Spleen (tissue), 11 donors: ENCODE measurements at regions not wholly inside any gene's neighbourhood (a gene's known extent, or its start where the extent isn't known, plus 50 kb on each side); places are given as distances from the start of the nearest gene placed in this dataset.

Experiments used
- DNase-seq: peaks from one replicate; pipeline ENCODE4 v3.0.0-alpha.2; 2020
- H3K27ac ChIP-seq, 8 donors: fragments of 200-600 bp; sonication (generic) in 7 of 8; 1 replicate in 4 of 8; 2 replicates in 4 of 8; pipeline versions ENCODE4 v1.5.0 to v1.8.0; 2016 to 2021; ENCODE audit warnings: inconsistent platforms in 4 of 8, mild to moderate bottlenecking in 4 of 8, moderate library complexity in 1 of 8
- H3K27me3 ChIP-seq, 7 donors: fragments of 200-600 bp; sonication (generic) in 6 of 7; replicated peaks in 1 of 7; 1 replicate in 4 of 7; 2 replicates in 3 of 7; pipeline versions ENCODE4 v1.5.0 to v1.8.0; 2016 to 2021; ENCODE audit warnings: inconsistent platforms in 3 of 7, mild to moderate bottlenecking in 1 of 7
- H3K36me3 ChIP-seq, 6 donors: fragments of 200-600 bp; sonication (generic) in 5 of 6; 1 replicate in 4 of 6; 2 replicates in 2 of 6; pipeline versions ENCODE4 v1.5.0 to v1.8.0; 2016 to 2021; ENCODE audit warnings: inconsistent platforms in 2 of 6
- H3K4me1 ChIP-seq, 6 donors: fragments of 200-600 bp; sonication (generic) in 5 of 6; 1 replicate in 3 of 6; 2 replicates in 3 of 6; pipeline versions ENCODE4 v1.5.0 to v1.8.0; 2016 to 2021; ENCODE audit warnings: inconsistent platforms in 3 of 6
- H3K4me3 ChIP-seq, 8 donors: fragments of 200-600 bp; sonication (generic) in 7 of 8; 1 replicate in 4 of 8; 2 replicates in 4 of 8; pipeline versions ENCODE4 v1.5.0 to v1.8.0; 2016 to 2021; ENCODE audit warnings: inconsistent platforms in 4 of 8, mild to moderate bottlenecking in 4 of 8, moderate library complexity in 2 of 8
- H3K9me3 ChIP-seq, 8 donors: fragments of 200-600 bp; sonication (generic) in 7 of 8; 1 replicate in 4 of 8; 2 replicates in 4 of 8; pipeline versions ENCODE4 v1.5.0 to v1.8.0; 2016 to 2021; ENCODE audit warnings: inconsistent platforms in 4 of 8
- POLR2A ChIP-seq, 3 donors: fragments of 450-650 bp; IDR thresholded peaks; one replicate each; pipeline ENCODE4 v1.5.1; 2017; ENCODE audit warnings: antibody characterized with exemption in 3 of 3, mild to moderate bottlenecking in 1 of 3
- POLR2AphosphoS5 ChIP-seq, 3 donors: sonication (generic); formaldehyde crosslinking; IDR thresholded peaks; one replicate each; pipeline ENCODE4 v1.5.1; 2017; ENCODE audit warnings: antibody characterized with exemption in 3 of 3
- WGBS, 5 donors: extraction: QIAGEN DNeasy Blood & Tissue Kit in 3 of 5; methylation state at CpG; one replicate each; pipeline versions ENCODE4 v1.1.5 to v1.1.7; 2013 to 2018; 5-methylcytosine and 5-hydroxymethylcytosine counted together
- intact Hi-C: fragments of 100-400 bp; cut with DNase I; formaldehyde crosslinking; loops from one replicate; pipeline ENCODE4 v1.15.0; 2023; ENCODE audit warnings: low total_unique reads
- TF ChIP-seq, protein P1 (sequence below), 11 experiments: fragments of 200-600 bp in 7 of 11; fragments of 450-650 bp in 4 of 11; sonication (generic) in 4 of 11; IDR thresholded peaks in 8 of 11; conservative IDR thresholded peaks in 3 of 11; 1 replicate in 7 of 11; 2 replicates in 4 of 11; pipeline versions ENCODE4 v1.4.0 to v1.8.0; 2016 to 2021; ENCODE audit warnings: antibody characterized with exemption in 11 of 11, inconsistent platforms in 4 of 11, mild to moderate bottlenecking in 1 of 11
- donor health status: healthy with polysubstance abuse.
- donor health status: DM: no; HTN: no; CAD: no; lungs with moderate emphysema.
- donor health status: DM: no; HTN: no; CAD: no.
- donor health status: Bipolar disorder and iron deficiency.
- donor health status: healthy.
- donor health status: DM: no; HTN: no; CAD: no.
- donor health status: DM: yes; HTN: yes; CAD: no.

DNA sequence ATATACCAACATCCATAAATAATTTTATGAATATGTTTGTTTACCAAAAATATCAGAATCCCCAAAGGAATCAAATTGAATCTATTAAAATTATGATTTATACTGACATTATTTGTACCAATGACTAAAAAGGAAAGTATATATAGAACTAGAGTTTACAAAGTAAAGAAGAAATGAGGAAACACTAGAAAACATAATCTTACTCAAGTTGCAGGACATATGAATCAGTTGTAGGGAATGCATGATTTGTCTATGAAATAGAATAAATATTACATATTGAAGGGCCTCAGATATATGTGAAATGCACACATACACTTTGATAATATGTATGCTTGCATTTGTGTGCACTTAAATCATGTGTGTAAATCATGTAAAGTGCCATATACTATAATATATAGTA is 1466.4 kb downstream of the EFNB2 start:
- Histone ChIP-seq H3K27ac (no peak overlapping the region), H3K9me3 (peaks cover 0 to 2% (median 0%) of the 10 kb centered on the region in 8 donors), H3K27me3 (no peaks in the 10 kb centered on the region), H3K36me3 (no peaks in the 10 kb centered on the region), H3K4me3 (no peak overlapping the region), H3K4me1 (no peaks in the 10 kb centered on the region)
- no peak for TF ChIP-seq POLR2A (IDR thresholded peaks at IDR 0.05)
- no peak for TF ChIP-seq POLR2AphosphoS5 (IDR thresholded peaks at IDR 0.05)
- TF ChIP-seq, protein P1, sequence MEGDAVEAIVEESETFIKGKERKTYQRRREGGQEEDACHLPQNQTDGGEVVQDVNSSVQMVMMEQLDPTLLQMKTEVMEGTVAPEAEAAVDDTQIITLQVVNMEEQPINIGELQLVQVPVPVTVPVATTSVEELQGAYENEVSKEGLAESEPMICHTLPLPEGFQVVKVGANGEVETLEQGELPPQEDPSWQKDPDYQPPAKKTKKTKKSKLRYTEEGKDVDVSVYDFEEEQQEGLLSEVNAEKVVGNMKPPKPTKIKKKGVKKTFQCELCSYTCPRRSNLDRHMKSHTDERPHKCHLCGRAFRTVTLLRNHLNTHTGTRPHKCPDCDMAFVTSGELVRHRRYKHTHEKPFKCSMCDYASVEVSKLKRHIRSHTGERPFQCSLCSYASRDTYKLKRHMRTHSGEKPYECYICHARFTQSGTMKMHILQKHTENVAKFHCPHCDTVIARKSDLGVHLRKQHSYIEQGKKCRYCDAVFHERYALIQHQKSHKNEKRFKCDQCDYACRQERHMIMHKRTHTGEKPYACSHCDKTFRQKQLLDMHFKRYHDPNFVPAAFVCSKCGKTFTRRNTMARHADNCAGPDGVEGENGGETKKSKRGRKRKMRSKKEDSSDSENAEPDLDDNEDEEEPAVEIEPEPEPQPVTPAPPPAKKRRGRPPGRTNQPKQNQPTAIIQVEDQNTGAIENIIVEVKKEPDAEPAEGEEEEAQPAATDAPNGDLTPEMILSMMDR (IDR thresholded peaks at IDR 0.05 in 8 of 11, conservative IDR thresholded peaks at IDR 0.05 in 3 of 11): no peak
- intact Hi-C loops: no loop called here
- no peak for DNase-seq

DNA sequence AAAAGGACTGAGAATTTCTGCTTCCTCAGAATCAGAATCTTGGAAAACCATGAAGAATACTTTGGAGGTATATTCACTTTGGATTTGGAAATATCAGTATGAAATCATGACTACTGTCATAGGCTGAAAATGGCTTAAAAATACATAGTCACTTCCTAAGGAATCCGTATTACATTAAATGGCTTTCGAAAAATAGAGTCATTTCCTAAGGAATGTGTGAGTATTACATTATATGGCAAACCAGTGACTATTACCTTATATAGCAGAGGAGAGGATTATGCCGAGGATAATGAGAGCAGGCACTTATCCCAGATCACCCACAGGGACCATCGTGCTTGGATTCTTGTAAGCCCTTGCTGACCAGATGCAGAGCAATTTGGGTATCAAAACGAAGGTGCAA is 1471.8 kb downstream of the EFNB2 start:
- no peaks in the 10 kb centered on the region for H3K27me3 ChIP-seq
- H3K9me3 ChIP-seq: peaks cover 0 to 11% (median 0%) of the 10 kb centered on the region in 8 donors
- H3K4me3 ChIP-seq: no peak overlapping the region
- WGBS, 5 donors: 84 to 93% (median 90%) methylated on average over 5 of the region's 5 CpGs
- no peak overlapping the region for H3K27ac ChIP-seq
- TF ChIP-seq, protein P1 (IDR thresholded peaks at IDR 0.05 in 8 of 11, conservative IDR thresholded peaks at IDR 0.05 in 3 of 11): no peak
- no peak for TF ChIP-seq POLR2A (IDR thresholded peaks at IDR 0.05)
- TF ChIP-seq POLR2AphosphoS5 (IDR thresholded peaks at IDR 0.05): no peak
- DNase-seq: no peak
- no peaks in the 10 kb centered on the region for H3K36me3 ChIP-seq
- no peaks in the 10 kb centered on the region for H3K4me1 ChIP-seq
- intact Hi-C loops: no loop called here

DNA sequence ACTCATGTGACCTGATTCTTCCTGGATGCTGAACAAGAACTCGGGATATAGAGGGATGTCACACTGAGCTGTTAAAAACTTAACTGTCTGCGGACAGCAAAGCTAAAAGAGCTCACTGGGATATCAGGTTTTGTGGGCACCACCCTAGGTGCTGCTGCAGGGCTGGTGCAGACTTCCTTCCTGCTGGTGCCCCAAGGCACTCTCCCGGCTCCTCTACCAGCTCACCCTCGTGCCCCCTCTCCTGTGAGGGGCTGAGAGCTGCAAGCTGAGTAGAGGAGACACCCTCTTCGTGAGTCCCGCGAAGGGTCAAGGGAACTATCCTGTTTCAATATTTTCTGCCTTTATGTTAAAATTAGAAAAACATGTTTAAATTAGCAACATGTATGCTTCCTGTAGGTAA is 1475.7 kb downstream of the EFNB2 start:
- Histone ChIP-seq H3K27ac (no peak overlapping the region), H3K27me3 (no peaks in the 10 kb centered on the region), H3K36me3 (no peaks in the 10 kb centered on the region), H3K9me3 (peaks cover 0 to 11% (median 0%) of the 10 kb centered on the region in 8 donors), H3K4me1 (no peaks in the 10 kb centered on the region), H3K4me3 (no peak overlapping the region)
- WGBS, 5 donors: 77 to 85% (median 83%) methylated on average over 7 of the region's 7 CpGs
- DNase-seq: no peak
- no peak for TF ChIP-seq POLR2AphosphoS5 (IDR thresholded peaks at IDR 0.05)
- no peak for TF ChIP-seq POLR2A (IDR thresholded peaks at IDR 0.05)
- TF ChIP-seq, protein P1 (IDR thresholded peaks at IDR 0.05 in 8 of 11, conservative IDR thresholded peaks at IDR 0.05 in 3 of 11): no peak
- intact Hi-C loops: no loop called here

DNA sequence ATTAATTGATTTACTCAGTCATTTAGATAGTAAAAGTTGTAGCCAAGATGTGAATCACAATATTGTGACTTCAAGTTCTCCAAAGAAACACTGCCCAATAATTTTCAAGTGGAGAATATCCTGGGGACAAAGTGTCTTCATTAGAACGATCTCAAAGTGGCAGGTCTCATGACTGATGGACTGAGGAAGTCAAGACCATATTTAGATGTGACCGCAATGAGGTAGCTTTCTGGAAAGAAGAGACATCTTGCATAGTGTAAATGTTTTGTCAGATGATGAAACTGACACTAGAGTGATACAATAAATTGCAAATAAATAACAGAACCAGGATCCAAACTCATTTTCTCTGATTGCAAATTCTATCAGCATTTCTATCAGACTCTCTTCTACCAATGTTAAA is 1476.9 kb downstream of the EFNB2 start:
- TF ChIP-seq POLR2A (IDR thresholded peaks at IDR 0.05) (no peak), POLR2AphosphoS5 (IDR thresholded peaks at IDR 0.05) (no peak)
- TF ChIP-seq, protein P1 (IDR thresholded peaks at IDR 0.05 in 8 of 11, conservative IDR thresholded peaks at IDR 0.05 in 3 of 11): no peak
- Histone ChIP-seq H3K36me3 (no peaks in the 10 kb centered on the region), H3K27me3 (no peaks in the 10 kb centered on the region), H3K9me3 (peaks cover 0 to 5% (median 0%) of the 10 kb centered on the region in 8 donors), H3K4me3 (no peak overlapping the region), H3K27ac (no peak overlapping the region), H3K4me1 (no peaks in the 10 kb centered on the region)
- WGBS, 5 donors: 62 to 85% (median 68%) methylated on average over 2 of the region's 2 CpGs
- intact Hi-C loops: no loop called here
- DNase-seq: no peak
